ENCODE measurements at regions not wholly inside any gene's neighbourhood (a gene's known extent, or its start where the extent isn't known, plus 50 kb on each side); places are given as distances from the start of the nearest gene placed in this dataset.
"Not testable (repeated sequence)": the region's sequence is repeated elsewhere in the genome, so short reads cannot be mapped to it uniquely, and the experiment has no call there.

GRCh38 chr5:118552146-118552545 lies 436.2 kb downstream of the DTWD2 start:
- DNase-seq (ENCODE audit: low spot score) = no peak

- DNase-seq (ENCODE audit: low spot score) = no peak
Observed at GRCh38 chr5:118551716-118552115, 436.6 kb downstream of the DTWD2 start.

- no peak for DNase-seq (ENCODE audit: low spot score)
Observed at GRCh38 chr5:118551031-118551430, 437.3 kb downstream of the DTWD2 start.

- no peak for DNase-seq (ENCODE audit: low spot score)
Observed at GRCh38 chr5:118548761-118549720, 439.3 kb downstream of the DTWD2 start.

GRCh38 chr5:118545470-118545869 lies 442.9 kb downstream of the DTWD2 start:
- no peak for DNase-seq (ENCODE audit: low spot score)

- no peak for DNase-seq (ENCODE audit: low spot score)
Observed at GRCh38 chr5:118544887-118545449, 443.4 kb downstream of the DTWD2 start.

- no peak for DNase-seq (ENCODE audit: low spot score)
Observed at GRCh38 chr5:118533923-118534322, 454.4 kb downstream of the DTWD2 start.

- DNase-seq (ENCODE audit: low spot score) = no peak
Observed at GRCh38 chr5:118533156-118533555, 455.2 kb downstream of the DTWD2 start.

GRCh38 chr5:118531276-118531675 lies 457.1 kb downstream of the DTWD2 start:
- no peak for DNase-seq (ENCODE audit: low spot score)

GRCh38 chr5:118529361-118530144 lies 458.8 kb downstream of the DTWD2 start:
- DNase-seq (ENCODE audit: low spot score) = no peak

- no peak for DNase-seq (ENCODE audit: low spot score)
Observed at GRCh38 chr5:118522626-118523025, 465.7 kb downstream of the DTWD2 start.

- DNase-seq (ENCODE audit: low spot score) = no peak
Observed at GRCh38 chr5:118520771-118521415, 467.5 kb downstream of the DTWD2 start.

GRCh38 chr5:118519466-118519865 lies 468.9 kb downstream of the DTWD2 start:
- DNase-seq (ENCODE audit: low spot score) = no peak

GRCh38 chr5:118518720-118519119 lies 469.6 kb downstream of the DTWD2 start:
- no peak for DNase-seq (ENCODE audit: low spot score)

GRCh38 chr5:118511846-118512245 lies 476.5 kb downstream of the DTWD2 start:
- no peak for DNase-seq (ENCODE audit: low spot score)

GRCh38 chr5:118506217-118506852 lies 482.0 kb downstream of the DTWD2 start:
- DNase-seq (ENCODE audit: low spot score) = no peak

- DNase-seq (ENCODE audit: low spot score) = not testable (repeated sequence)
Observed at GRCh38 chr5:118502232-118502631, 486.1 kb downstream of the DTWD2 start.

GRCh38 chr5:118491351-118491750 lies 497.0 kb downstream of the DTWD2 start:
- DNase-seq (ENCODE audit: low spot score) = no peak

- DNase-seq (ENCODE audit: low spot score) = no peak
Observed at GRCh38 chr5:118486647-118487225, 501.6 kb downstream of the DTWD2 start.

- no peak for DNase-seq (ENCODE audit: low spot score)
Observed at GRCh38 chr5:118479285-118479684, 509.1 kb downstream of the DTWD2 start.

GRCh38 chr5:118478852-118479251 lies 509.5 kb downstream of the DTWD2 start:
- no peak for DNase-seq (ENCODE audit: low spot score)
